NCI-H69 (cell line): ENCODE measurements at regions not wholly inside any gene's neighbourhood (a gene's known extent, or its start where the extent isn't known, plus 50 kb on each side); places are given as distances from the start of the nearest gene placed in this dataset.
A peak's percentile ranks its signal among the peaks of the same experiment; 100 is the strongest.
"Not testable (repeated sequence)": the region's sequence is repeated elsewhere in the genome, so short reads cannot be mapped to it uniquely, and the experiment has no call there.

Experiments used
- DNase-seq: peaks from one replicate; lab custom pipeline; 2025; lab: John Stamatoyannopoulos, UW

- peak; percentile 91 for DNase-seq
Measured at GRCh38 chr5:107772418-107773310, 101.9 kb upstream of the EFNA5 start.

- peak; percentile 22 for DNase-seq
Measured at GRCh38 chr5:107771926-107772325, 101.2 kb upstream of the EFNA5 start.

- DNase-seq: no peak
Measured at GRCh38 chr5:107770051-107770450, 99.3 kb upstream of the EFNA5 start.

GRCh38 chr5:107769519-107769918 lies 98.8 kb upstream of the EFNA5 start:
- DNase-seq: no peak

- DNase-seq: no peak
Measured at GRCh38 chr5:107766972-107767371, 96.2 kb upstream of the EFNA5 start.

- DNase-seq: no peak
Measured at GRCh38 chr5:107766439-107766838, 95.7 kb upstream of the EFNA5 start.

GRCh38 chr5:107765805-107766063 lies 95.0 kb upstream of the EFNA5 start:
- DNase-seq: no peak

GRCh38 chr5:107764976-107765804 lies 94.5 kb upstream of the EFNA5 start:
- no peak for DNase-seq

- no peak for DNase-seq
Measured at GRCh38 chr5:107764282-107764681, 93.5 kb upstream of the EFNA5 start.

- DNase-seq: no peak
Measured at GRCh38 chr5:107753427-107753826, 82.7 kb upstream of the EFNA5 start.

GRCh38 chr5:107744418-107745330 lies 73.9 kb upstream of the EFNA5 start:
- peak; percentile 62 for DNase-seq

- DNase-seq: peak; percentile 38
Measured at GRCh38 chr5:107743373-107744000, 72.8 kb upstream of the EFNA5 start.

GRCh38 chr5:107739661-107740060 lies 68.9 kb upstream of the EFNA5 start:
- peak; percentile 60 for DNase-seq

- DNase-seq: no peak
Measured at GRCh38 chr5:107736638-107737037, 65.9 kb upstream of the EFNA5 start.

- not testable (repeated sequence) for DNase-seq
Measured at GRCh38 chr5:107736089-107736488, 65.4 kb upstream of the EFNA5 start.

GRCh38 chr5:107735558-107735957 lies 64.8 kb upstream of the EFNA5 start:
- no peak for DNase-seq

- no peak for DNase-seq
Measured at GRCh38 chr5:107726896-107727295, 56.2 kb upstream of the EFNA5 start.

GRCh38 chr5:107724642-107725041 lies 53.9 kb upstream of the EFNA5 start:
- DNase-seq: no peak

- DNase-seq: not testable (repeated sequence)
Measured at GRCh38 chr5:107721241-107721640, 50.5 kb upstream of the EFNA5 start.
